Nephron progenitor cell (in vitro differentiated cells): ENCODE measurements at regions not wholly inside any gene's neighbourhood (a gene's known extent, or its start where the extent isn't known, plus 50 kb on each side); places are given as distances from the start of the nearest gene placed in this dataset.

Experiments used
- DNase-seq: peaks from one replicate; pipeline ENCODE4 v3.0.0; 2021
- H3K27ac Mint-ChIP-seq: 2 replicates; pipeline ENCODE4 v1.8.0; 2021; ENCODE audit warnings: mild to moderate bottlenecking, moderate library complexity, mixed read lengths
- H3K27me3 Mint-ChIP-seq: 2 replicates; pipeline ENCODE4 v1.8.0; 2021; ENCODE audit warnings: mild to moderate bottlenecking, low read depth, mixed read lengths; ENCODE audit not compliant: poor library complexity
- H3K36me3 Mint-ChIP-seq: 2 replicates; pipeline ENCODE4 v1.8.0; 2021; ENCODE audit warnings: low read depth, mixed read lengths
- H3K4me1 Mint-ChIP-seq: 2 replicates; pipeline ENCODE4 v1.8.0; 2021; ENCODE audit warnings: mixed read lengths
- H3K4me3 Mint-ChIP-seq: 2 replicates; pipeline ENCODE4 v1.8.0; 2021; ENCODE audit warnings: mild to moderate bottlenecking, moderate library complexity, mixed read lengths
- H3K9me3 Mint-ChIP-seq: 2 replicates; pipeline ENCODE4 v1.8.0; 2021; ENCODE audit warnings: mild to moderate bottlenecking, moderate library complexity, mixed read lengths
- TF ChIP-seq, protein P1 (sequence below): fragments of 200-600 bp; sonication (generic); IDR thresholded peaks from 2 replicates; pipeline ENCODE4 v1.5.0; 2021; ENCODE audit warnings: antibody characterized with exemption

DNA sequence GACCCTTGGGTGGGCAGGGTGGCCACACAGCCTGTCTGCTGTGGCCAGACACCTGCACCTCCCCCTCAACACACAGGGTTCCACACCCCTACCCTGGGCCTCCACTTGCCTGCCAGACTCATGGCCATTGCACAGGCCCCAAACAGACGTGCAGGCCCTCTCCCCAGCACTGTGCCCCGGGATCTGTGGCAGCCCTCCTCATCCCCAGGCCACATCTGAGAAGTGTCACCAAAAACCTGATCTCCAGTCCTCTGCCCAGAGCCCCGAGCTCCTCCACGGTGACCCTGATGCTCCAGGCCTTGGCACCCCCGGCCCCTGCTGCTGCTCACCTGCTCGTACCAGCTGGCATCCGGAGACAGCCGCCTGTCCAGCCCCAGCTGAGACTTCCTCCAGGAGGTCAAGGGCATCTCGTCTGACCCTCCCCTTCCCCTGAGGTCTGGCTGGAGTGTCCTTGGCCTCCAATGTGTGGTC is 160.1 kb downstream of the DLL1 start:
- DNase-seq: no peak
- Mint-ChIP-seq H3K4me1 (peaks cover 43% of the 10 kb centered on the region), H3K36me3 (no peaks in the 10 kb centered on the region), H3K27me3 (peaks cover 10% of the 10 kb centered on the region), H3K9me3 (peaks cover 13% of the 10 kb centered on the region), H3K4me3 (no peak overlapping the region), H3K27ac (no peak overlapping the region)
- TF ChIP-seq, protein P1, sequence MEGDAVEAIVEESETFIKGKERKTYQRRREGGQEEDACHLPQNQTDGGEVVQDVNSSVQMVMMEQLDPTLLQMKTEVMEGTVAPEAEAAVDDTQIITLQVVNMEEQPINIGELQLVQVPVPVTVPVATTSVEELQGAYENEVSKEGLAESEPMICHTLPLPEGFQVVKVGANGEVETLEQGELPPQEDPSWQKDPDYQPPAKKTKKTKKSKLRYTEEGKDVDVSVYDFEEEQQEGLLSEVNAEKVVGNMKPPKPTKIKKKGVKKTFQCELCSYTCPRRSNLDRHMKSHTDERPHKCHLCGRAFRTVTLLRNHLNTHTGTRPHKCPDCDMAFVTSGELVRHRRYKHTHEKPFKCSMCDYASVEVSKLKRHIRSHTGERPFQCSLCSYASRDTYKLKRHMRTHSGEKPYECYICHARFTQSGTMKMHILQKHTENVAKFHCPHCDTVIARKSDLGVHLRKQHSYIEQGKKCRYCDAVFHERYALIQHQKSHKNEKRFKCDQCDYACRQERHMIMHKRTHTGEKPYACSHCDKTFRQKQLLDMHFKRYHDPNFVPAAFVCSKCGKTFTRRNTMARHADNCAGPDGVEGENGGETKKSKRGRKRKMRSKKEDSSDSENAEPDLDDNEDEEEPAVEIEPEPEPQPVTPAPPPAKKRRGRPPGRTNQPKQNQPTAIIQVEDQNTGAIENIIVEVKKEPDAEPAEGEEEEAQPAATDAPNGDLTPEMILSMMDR: no peak

DNA sequence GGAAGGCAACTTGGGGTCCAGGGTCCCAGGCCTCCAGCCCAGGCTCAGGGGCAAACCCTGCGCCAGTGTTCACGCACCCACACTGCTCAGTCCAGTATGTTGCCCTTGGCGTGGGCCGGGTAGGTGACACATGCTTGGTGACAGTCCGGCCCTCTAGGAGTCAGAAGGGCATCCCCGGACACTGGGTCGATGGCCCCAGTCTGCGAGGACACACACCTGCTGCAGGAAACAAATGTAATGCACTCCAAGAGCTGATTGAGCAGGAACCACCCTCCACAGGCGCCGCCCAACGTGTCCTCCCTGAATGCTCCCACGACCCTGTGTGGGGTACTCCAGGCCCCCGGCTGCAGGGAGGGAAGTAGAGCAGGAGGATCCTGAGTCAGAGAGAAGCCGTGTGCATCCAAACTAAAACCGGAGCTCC is 160.7 kb downstream of the DLL1 start:
- Mint-ChIP-seq H3K36me3 (no peaks in the 10 kb centered on the region), H3K27ac (no peak overlapping the region), H3K27me3 (peaks cover 10% of the 10 kb centered on the region), H3K4me1 (peaks cover 45% of the 10 kb centered on the region), H3K9me3 (peaks cover 9% of the 10 kb centered on the region), H3K4me3 (no peak overlapping the region)
- TF ChIP-seq, protein P1: no peak
- DNase-seq: no peak

DNA sequence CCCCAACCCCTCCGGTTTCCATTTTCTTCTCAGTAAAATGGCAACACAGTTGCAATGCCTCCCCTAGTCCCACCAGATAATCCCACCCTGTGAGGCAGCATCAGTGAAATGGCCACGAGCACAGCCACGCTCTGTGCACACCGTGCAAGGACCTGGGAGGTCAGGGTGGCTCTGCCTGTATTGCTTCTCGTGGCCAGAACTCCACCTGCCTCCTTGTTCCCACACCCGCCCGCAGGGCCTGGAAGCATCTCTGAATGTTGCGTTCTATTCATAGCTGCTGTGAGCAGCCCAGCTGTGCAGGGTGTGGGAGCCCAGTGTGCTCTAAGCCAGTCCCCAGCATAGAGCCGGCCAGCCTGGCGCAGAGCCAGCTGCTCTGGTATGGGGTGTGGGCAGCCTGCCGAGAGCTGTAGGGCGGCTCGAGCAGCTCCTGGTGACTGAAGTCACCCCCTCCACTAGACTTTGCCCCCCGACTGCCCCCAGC is 161.1 kb downstream of the DLL1 start:
- Mint-ChIP-seq H3K27me3 (peaks cover 10% of the 10 kb centered on the region), H3K4me1 (peaks cover 43% of the 10 kb centered on the region), H3K27ac (no peak overlapping the region), H3K36me3 (no peaks in the 10 kb centered on the region), H3K4me3 (no peak overlapping the region), H3K9me3 (peaks cover 5% of the 10 kb centered on the region)
- no peak for DNase-seq
- TF ChIP-seq, protein P1: no peak

DNA sequence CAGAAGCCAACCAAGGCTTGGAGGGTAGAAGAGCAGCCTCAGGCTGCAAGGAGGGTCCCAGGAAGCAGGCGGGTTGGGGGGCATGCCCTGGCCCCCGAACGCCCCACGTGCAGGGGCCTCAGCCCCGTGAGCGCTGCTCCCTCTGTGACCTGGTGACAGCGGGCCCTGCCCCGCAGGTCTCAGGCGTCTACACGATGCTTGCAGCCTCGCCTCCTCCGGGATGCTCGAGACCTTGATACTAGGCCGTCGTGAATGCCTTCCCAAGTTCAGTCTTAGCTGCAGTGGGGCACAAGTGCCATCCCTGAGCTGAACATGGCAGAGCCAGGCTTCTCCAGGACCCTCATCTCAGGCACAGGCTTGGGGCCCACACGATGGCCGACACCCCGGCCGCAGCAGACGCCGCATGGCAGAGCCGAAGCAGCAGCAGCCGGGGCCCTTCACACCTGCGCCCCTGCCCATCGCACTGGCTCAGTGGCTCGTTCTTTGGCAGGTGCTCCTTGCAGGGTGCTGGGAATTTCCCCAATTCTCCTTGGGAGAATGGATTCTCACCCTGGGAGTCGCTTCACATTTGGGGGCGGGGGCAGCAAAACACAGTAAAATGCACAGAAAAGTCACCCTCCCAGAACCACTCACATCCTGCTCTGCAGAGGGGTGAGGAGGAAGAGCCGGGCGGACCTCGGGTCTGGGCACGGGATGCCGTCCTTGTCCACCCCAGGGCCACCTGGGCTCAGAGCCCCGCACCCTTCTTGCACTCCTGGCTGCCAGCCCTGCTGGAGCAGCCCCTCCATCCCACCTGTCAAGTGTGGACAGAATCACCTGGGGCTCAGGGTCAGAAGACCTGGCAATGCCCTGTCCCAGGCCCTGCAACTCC is 161.8 kb downstream of the DLL1 start:
- TF ChIP-seq, protein P1: no peak
- Mint-ChIP-seq H3K27me3 (peaks cover 10% of the 10 kb centered on the region), H3K4me3 (no peak overlapping the region), H3K9me3 (no peaks in the 10 kb centered on the region), H3K36me3 (no peaks in the 10 kb centered on the region), H3K4me1 (peaks cover 40% of the 10 kb centered on the region), H3K27ac (no peak overlapping the region)
- DNase-seq: no peak

DNA sequence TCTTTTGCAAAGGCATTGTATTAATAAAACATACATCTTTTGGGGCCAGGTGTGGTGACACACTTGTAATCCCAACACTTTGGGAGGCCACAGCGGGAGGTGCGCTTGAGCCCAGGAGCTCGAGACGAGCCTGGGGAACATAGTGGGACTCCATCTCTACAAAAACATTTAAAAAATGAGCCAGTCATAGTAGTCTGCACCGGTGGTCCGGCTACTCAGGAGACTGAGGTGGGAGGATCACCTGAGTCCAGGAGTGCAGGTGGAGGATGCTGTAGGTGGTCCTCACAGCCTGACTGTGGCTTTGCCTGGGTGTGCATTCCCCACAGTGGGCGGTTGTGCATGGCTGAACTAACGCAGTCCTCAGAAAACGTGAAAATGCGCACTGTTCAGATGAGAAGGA is 162.5 kb downstream of the DLL1 start:
- no peak for DNase-seq
- no peak overlapping the region for H3K27ac Mint-ChIP-seq

More for the DNA sequence above, 162.5 kb downstream of the DLL1 start:
- Mint-ChIP-seq H3K36me3 (no peaks in the 10 kb centered on the region), H3K4me3 (no peak overlapping the region), H3K27me3 (peaks cover 10% of the 10 kb centered on the region), H3K9me3 (no peaks in the 10 kb centered on the region), H3K4me1 (peaks cover 35% of the 10 kb centered on the region)
- TF ChIP-seq, protein P1: no peak
